GM18505 (cell line): ENCODE measurements at regions not wholly inside any gene's neighbourhood (a gene's known extent, or its start where the extent isn't known, plus 50 kb on each side); places are given as distances from the start of the nearest gene placed in this dataset.
A peak's percentile ranks its signal among the peaks of the same experiment; 100 is the strongest.

Experiments used
- ATAC-seq: cut with Tn5 transposase; IDR thresholded peaks from one replicate; pipeline ENCODE4 v1.9.1; 2021; ENCODE audit not compliant: unreplicated experiment
- POLR2A ChIP-seq: IDR thresholded peaks from 4 replicates; pipeline ENCODE4 v1.6.1; 2011; ENCODE audit warnings: borderline replicate concordance; ENCODE audit not compliant: insufficient read depth, insufficient read length; ENCODE audit errors: extremely low read depth

DNA sequence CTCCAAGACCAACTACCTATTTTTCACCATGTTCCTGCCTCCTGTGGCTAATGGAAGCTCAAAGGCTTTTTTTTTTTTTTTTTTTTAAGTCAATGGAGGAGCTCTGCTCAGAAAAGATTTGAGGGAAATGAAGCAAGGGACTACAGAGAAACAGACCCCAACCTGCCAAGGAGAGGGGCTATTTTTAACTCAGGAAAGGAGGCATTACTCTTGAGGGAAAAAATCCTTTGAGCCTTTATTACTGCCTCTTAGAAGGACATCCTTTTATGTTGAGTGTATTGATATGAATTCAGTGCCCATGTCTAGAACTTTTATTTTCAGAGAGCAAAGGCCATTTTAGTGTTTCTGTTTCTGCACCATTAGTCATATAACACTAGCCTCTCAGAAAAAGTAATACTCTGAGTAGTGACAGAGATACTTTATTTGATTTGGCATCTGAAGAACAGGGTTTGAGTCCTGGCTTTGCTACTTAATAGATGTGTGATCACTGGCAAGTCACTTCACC, 68.1 kb upstream of the PCDH8 start:
- ATAC-seq, result no peak
- no peak for TF ChIP-seq POLR2A

DNA sequence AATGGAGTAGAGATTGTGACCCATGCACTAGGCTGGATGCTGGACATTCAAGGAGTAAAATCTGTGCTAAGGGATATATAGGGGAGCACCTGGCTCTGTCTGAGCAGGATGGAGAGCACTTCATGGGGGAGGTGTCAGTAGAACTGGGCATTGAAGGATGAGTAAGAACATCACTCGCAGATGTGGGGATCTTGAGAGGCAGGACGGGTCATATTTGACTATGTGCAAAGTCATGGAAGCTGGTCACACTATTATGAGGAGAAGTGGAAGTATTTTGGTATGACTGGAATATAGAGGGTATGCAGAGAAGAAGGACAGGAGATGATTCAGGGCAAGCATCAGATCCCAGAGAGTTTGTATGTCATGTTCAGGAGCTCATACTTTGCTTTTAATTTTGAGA, 62.9 kb upstream of the PCDH8 start:
- no peak for ATAC-seq
- TF ChIP-seq POLR2A, result no peak

DNA sequence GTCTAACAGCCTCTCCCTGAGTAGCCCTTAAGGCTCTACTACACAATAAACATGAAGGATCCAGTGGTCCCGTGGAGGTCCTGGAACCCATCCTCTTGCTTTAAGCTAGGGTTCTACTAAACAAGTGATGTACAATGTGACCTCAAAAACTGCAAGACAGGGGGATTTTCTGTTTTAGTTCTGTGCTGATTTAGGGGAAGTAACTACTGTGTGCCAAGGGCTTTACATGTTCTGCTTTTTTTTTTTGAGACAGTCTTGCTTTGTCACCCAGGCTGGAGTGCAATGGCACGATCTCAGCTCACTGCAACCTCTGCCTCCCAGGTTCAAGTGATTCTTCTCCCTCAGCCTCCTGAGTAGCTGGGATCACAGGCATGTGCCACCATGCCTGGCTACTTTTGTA, 61.9 kb upstream of the PCDH8 start:
- peak; percentile 64 for ATAC-seq

DNA sequence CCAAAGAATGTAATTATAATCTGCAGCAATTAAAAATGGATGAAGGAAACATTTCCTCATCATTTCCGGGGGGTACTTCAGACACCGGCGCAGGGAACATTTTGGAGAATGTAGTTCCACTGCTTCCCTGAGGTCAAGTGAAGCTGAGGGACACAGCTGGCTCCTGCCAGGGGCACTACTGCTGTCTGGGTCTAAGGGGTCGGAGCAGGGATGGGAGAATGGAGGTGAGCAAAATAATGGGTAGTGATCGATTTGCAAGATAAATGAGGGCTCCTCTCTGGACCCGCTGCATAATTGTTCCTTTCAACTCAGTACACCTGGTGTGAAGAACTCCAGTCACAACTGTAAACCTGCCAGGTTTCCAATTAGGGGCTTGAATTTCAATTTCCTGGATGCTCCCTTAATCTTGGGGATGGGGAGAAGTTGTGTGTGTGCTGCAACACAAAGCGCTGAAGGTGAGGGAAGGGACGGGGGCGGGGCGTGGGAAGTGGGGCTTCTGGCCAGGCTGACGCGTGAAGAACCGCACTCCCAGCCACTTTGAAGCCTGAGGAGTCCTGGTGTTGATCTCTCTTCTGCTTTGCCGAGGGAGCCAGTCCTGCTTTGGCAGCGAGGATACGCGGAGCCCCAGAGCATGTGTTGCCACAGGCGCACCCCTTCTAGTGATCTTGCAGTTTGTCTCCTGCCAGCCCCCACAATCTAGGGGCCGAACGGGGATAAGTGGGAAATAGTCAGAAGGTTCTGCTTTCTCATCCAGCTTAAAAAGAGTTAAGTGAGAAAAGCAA, 57.9 kb upstream of the PCDH8 start:
- TF ChIP-seq POLR2A, result no peak

DNA sequence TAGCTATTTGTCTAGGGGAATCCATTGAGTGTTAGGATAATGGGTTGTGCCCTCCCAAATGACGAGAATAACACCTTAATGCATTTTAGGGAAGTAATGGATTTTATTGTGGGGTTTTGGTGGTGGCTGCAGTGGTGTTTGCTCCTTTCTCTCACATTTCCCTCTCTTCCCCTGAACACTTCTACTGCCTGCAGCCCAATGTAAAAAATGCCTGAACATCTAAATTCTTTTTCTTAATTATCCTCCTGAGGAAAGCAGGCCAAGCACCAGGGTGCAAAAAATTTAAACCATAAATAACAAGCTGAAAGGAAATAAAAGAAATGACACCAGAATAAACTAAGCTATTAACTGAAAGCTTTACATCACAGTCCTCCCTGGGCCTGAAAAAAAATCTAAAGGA, 57.3 kb upstream of the PCDH8 start:
- TF ChIP-seq POLR2A, result no peak
- no peak for ATAC-seq

More for the DNA sequence above, 57.9 kb upstream of the PCDH8 start:
- ATAC-seq, result no peak

DNA sequence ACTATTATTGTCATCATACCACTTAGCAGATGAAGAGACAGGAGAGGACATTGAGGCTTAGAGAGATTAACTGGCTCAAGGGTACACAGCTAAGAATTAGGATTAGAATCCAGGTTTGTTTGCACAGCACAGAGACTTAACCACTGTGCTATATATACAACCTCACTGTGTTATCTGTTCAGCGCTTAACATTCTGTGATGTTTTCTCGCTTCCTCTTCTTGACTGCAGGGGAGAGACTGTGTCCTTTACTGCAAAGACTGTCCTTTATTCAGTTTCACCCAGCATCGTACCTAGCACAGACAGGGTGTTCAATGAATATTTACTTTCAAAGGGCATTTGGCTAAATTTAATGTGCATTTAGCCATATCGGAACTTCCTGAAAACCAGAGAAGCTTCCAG, 54.9 kb upstream of the PCDH8 start:
- ATAC-seq, result peak; percentile 98
- TF ChIP-seq POLR2A, result no peak

DNA sequence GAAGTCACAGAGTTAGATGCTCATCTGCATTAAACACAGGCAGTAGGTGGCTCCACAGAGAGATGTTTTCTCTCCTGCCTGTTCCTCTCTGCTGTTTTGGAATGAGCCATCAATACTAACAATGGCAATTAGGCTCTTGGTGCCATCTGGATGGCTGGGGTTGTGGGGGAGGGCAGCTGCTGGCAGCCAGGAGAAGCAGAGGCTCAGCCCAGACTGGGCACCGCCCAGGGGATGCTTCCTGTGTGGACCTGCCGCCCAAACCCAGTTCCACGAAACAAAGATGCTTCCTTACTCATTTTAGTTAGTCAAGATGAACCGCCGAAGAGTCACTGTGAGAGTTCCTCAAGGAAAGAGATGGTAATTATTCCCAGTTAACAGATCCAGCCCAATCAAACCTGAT, 50.8 kb upstream of the PCDH8 start:
- no peak for TF ChIP-seq POLR2A
- no peak for ATAC-seq
